OCI-LY1 (cell line): ENCODE measurements at regions not wholly inside any gene's neighbourhood (a gene's known extent, or its start where the extent isn't known, plus 50 kb on each side); places are given as distances from the start of the nearest gene placed in this dataset.
"Not testable (repeated sequence)": the region's sequence is repeated elsewhere in the genome, so short reads cannot be mapped to it uniquely, and the experiment has no call there.

Source experiments
- CTCF ChIP-seq: fragments of 200-600 bp; sonication (generic), shearing (Covaris generic); IDR thresholded peaks from 2 replicates; pipeline ENCODE4 v1.5.1; 2017; ENCODE audit warnings: mild to moderate bottlenecking, antibody characterized with exemption, low read length, moderate library complexity, mixed read lengths
- EZH2 ChIP-seq: fragments of 200-600 bp; sonication (generic), shearing (Covaris generic); IDR thresholded peaks from 2 replicates; pipeline ENCODE4 v1.8.0; 2017; ENCODE audit warnings: borderline replicate concordance, mixed run types, mild to moderate bottlenecking, antibody characterized with exemption, low read length, moderate library complexity, mixed read lengths

GRCh38 chr15:31707944-31708702 is 322.2 kb upstream of the CHRNA7 start:
- TF ChIP-seq CTCF, EZH2: not testable (repeated sequence)
